Smooth muscle cell (in vitro differentiated cells): ENCODE measurements at regions not wholly inside any gene's neighbourhood (a gene's known extent, or its start where the extent isn't known, plus 50 kb on each side); places are given as distances from the start of the nearest gene placed in this dataset.

Experiments used
- DNase-seq: peaks from one replicate; lab custom pipeline; 2025; ENCODE audit not compliant: unreplicated experiment; lab: John Stamatoyannopoulos, UW
- H2AFZ ChIP-seq: fragments of 200-600 bp; sonication (generic); 2 replicates; pipeline ENCODE4 v1.6.0; 2016; ENCODE audit warnings: antibody characterized with exemption, low read depth, mild to moderate bottlenecking
- H3F3A ChIP-seq: fragments of 200-600 bp; sonication (generic); 2 replicates; pipeline ENCODE4 v1.6.0; 2017; ENCODE audit warnings: antibody characterized with exemption, low read depth
- H3K27ac ChIP-seq: fragments of 200-600 bp; sonication (generic); 2 replicates; pipeline ENCODE4 v1.5.1; 2016; ENCODE audit warnings: low read depth, mild to moderate bottlenecking
- H3K27me3 ChIP-seq: fragments of 200-600 bp; sonication (generic); 2 replicates; pipeline ENCODE4 v1.6.1; 2016; ENCODE audit warnings: low read depth, mild to moderate bottlenecking
- H3K36me3 ChIP-seq: fragments of 200-600 bp; sonication (generic); 2 replicates; pipeline ENCODE4 v1.5.1; 2016; ENCODE audit warnings: low read depth
- H3K4me1 ChIP-seq: fragments of 200-600 bp; sonication (generic); 2 replicates; pipeline ENCODE4 v1.5.1; 2016; ENCODE audit warnings: low read depth
- H3K4me2 ChIP-seq: fragments of 200-600 bp; sonication (generic); 2 replicates; pipeline ENCODE4 v1.6.0; 2016; ENCODE audit warnings: mild to moderate bottlenecking
- H3K4me3 ChIP-seq: fragments of 200-600 bp; sonication (generic); 2 replicates; pipeline ENCODE4 v1.5.1; 2016; ENCODE audit warnings: mild to moderate bottlenecking
- H3K79me2 ChIP-seq: fragments of 200-600 bp; sonication (generic); 2 replicates; pipeline ENCODE4 v1.6.0; 2016; ENCODE audit warnings: low read depth, mild to moderate bottlenecking
- H3K9ac ChIP-seq: fragments of 200-600 bp; sonication (generic); 2 replicates; pipeline ENCODE4 v1.6.0; 2016; ENCODE audit warnings: low read depth
- H3K9me3 ChIP-seq: fragments of 200-600 bp; sonication (generic); replicated peaks from 2 replicates; pipeline ENCODE4 v1.5.1; 2016; ENCODE audit warnings: low read depth
- H4K20me1 ChIP-seq: fragments of 200-600 bp; sonication (generic); 2 replicates; pipeline ENCODE4 v1.6.0; 2016; ENCODE audit warnings: low read depth
- WGBS: methylation state at CpG from one replicate; pipeline ENCODE4 v1.1.7; 2016; ENCODE audit warnings: low lambda C conversion rate; 5-methylcytosine and 5-hydroxymethylcytosine counted together
- TF ChIP-seq, protein P1 (sequence below): fragments of 200-600 bp; sonication (generic); IDR thresholded peaks from 2 replicates; pipeline ENCODE4 v1.5.1; 2017; ENCODE audit warnings: borderline replicate concordance, mild to moderate bottlenecking, antibody characterized with exemption; ENCODE audit not compliant: insufficient read depth, poor library complexity, severe bottlenecking

DNA sequence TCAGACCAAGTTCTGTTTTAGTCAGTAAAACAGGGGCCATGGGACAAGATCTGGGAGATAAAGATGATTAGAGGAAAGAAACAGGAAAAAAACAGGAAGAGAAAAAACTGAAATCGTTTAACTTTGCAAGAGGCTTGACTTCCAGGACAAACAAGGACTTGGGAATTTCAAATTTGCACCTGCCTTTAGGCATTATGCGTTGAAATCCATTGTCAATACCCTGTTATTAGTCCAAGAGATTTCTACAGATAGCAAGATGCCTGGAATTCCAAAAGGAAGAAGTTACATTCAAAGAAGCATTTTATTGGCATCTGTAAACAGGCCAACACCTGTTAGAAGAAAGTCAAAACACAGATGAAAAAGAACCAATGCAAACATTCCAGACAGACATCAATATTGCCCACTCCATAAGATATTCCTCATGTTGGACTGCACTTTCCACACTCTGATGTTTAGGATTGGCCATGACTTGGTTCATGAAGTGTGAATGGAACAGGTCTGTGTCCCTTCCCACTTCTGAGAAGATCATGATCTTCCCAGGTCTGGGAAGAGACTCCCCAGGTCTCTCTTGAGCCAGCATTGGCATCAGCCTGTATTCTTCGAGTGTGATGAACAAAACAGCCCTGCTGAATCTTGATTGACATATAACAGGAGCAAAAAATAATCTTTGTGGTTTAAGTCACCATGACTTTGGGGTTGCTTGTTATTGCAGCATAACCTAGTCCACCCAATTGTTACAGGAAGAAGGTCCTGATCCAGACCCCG, 181.4 kb upstream of the FN1 start:
- no peaks in the 10 kb centered on the region for H3K9me3 ChIP-seq
- no peaks in the 10 kb centered on the region for H3K27me3 ChIP-seq
- no peak overlapping the region for H3K4me3 ChIP-seq
- peaks cover 33% of the 10 kb centered on the region for H3K4me1 ChIP-seq
- H2AFZ ChIP-seq, result no peak overlapping the region
- TF ChIP-seq, protein P1, sequence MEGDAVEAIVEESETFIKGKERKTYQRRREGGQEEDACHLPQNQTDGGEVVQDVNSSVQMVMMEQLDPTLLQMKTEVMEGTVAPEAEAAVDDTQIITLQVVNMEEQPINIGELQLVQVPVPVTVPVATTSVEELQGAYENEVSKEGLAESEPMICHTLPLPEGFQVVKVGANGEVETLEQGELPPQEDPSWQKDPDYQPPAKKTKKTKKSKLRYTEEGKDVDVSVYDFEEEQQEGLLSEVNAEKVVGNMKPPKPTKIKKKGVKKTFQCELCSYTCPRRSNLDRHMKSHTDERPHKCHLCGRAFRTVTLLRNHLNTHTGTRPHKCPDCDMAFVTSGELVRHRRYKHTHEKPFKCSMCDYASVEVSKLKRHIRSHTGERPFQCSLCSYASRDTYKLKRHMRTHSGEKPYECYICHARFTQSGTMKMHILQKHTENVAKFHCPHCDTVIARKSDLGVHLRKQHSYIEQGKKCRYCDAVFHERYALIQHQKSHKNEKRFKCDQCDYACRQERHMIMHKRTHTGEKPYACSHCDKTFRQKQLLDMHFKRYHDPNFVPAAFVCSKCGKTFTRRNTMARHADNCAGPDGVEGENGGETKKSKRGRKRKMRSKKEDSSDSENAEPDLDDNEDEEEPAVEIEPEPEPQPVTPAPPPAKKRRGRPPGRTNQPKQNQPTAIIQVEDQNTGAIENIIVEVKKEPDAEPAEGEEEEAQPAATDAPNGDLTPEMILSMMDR, result no peak
- no peak overlapping the region for H3K9ac ChIP-seq
- no peak for DNase-seq
- H3F3A ChIP-seq, result peaks cover 6% of the 10 kb centered on the region
- no peaks in the 10 kb centered on the region for H3K36me3 ChIP-seq
- WGBS, result 62% methylated on average over 4 of the region's 4 CpGs
- no peak overlapping the region for H3K4me2 ChIP-seq
- H4K20me1 ChIP-seq, result no peaks in the 10 kb centered on the region
- H3K79me2 ChIP-seq, result no peaks in the 10 kb centered on the region
- H3K27ac ChIP-seq, result peak overlapping the region; percentile 8

DNA sequence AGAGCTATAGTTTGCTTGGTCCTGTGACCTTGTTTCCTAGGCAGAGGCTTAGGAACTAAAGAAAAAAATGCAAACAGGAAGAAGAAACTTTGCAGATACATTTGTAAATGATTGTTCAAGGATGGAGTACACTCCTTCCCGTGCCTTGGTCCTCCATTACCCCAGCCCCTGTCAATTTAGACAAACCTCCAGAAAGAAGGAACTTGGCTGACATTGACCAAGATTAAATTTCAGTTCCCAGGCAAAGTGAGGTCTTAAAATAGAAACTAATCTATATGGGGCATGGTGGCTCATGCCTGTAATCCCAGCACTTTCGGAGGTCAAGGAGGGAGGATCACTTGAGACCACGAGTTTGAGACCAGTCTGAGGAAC, 179.9 kb upstream of the FN1 start:
- WGBS, result 54% methylated on average over 3 of the region's 3 CpGs
- H3K9me3 ChIP-seq, result no peaks in the 10 kb centered on the region
- TF ChIP-seq, protein P1, result no peak
- H3K79me2 ChIP-seq, result no peaks in the 10 kb centered on the region
- DNase-seq, result no peak
- no peaks in the 10 kb centered on the region for H3K27me3 ChIP-seq
- no peak overlapping the region for H3K4me2 ChIP-seq
- H4K20me1 ChIP-seq, result no peaks in the 10 kb centered on the region
- peaks cover 10% of the 10 kb centered on the region for H3F3A ChIP-seq
- no peak overlapping the region for H3K9ac ChIP-seq
- peak overlapping the region; percentile 15 for H2AFZ ChIP-seq
- H3K4me3 ChIP-seq, result no peak overlapping the region
- H3K27ac ChIP-seq, result no peak overlapping the region
- H3K4me1 ChIP-seq, result peaks cover 33% of the 10 kb centered on the region
- H3K36me3 ChIP-seq, result no peaks in the 10 kb centered on the region

DNA sequence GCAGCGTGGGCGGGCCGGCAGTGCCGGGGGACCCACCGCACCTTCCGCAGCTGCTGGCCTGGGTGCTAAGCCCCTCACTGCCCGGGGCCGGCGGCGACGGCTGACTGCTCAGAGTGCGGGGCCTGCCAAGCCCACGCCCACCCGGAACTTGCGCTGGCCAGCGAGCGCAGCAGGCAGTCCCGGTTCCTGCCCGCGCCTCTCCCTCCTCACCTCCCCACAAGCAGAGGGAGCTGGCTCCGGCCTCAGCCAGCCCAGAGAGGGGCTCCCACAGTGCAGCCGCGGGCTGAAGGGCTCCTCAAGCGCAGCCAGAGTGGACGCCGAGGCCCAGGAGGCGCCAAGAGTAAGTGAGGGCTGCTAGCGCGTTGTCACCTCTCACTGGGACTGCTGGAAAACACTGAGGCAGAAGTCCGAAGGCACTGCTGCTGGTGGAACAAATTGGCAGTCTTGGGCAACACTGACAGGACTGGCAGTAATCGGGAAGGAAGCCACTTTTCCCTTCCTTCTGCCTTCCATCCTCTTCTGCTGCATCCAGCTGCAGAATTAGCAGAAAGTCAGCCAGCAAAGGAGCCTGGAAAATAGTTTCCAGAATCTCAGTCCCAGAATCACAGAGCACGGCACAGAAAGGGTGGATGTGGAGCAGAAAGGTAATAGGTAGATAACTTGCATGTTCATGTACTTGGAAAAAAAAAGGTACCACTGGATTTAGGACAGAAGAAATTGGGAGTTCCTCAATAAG, 179.4 kb upstream of the FN1 start:
- Histone ChIP-seq H3K27me3 (no peaks in the 10 kb centered on the region), H3K9me3 (no peaks in the 10 kb centered on the region), H3K9ac (no peak overlapping the region), H3K79me2 (no peaks in the 10 kb centered on the region), H3F3A (peaks cover 12% of the 10 kb centered on the region), H4K20me1 (no peaks in the 10 kb centered on the region), H3K4me1 (peaks cover 33% of the 10 kb centered on the region), H3K4me2 (no peak overlapping the region), H3K27ac (no peak overlapping the region), H3K36me3 (no peaks in the 10 kb centered on the region), H2AFZ (peak overlapping the region; percentile 15), H3K4me3 (no peak overlapping the region)
- DNase-seq, result no peak
- WGBS, result 98% methylated on average over 32 of the region's 32 CpGs
- TF ChIP-seq, protein P1, result no peak
